Endothelial cell of hepatic sinusoid (primary cell): ENCODE measurements at regions not wholly inside any gene's neighbourhood (a gene's known extent, or its start where the extent isn't known, plus 50 kb on each side); places are given as distances from the start of the nearest gene placed in this dataset.
"Not testable (repeated sequence)": the region's sequence is repeated elsewhere in the genome, so short reads cannot be mapped to it uniquely, and the experiment has no call there.

ENCODE experiments used
- in situ Hi-C: cut with HindIII; loops from 2 replicates; pipeline ENCODE4 v1.10.0; 2017; ENCODE audit warnings: low sequenced_read_pairs

DNA sequence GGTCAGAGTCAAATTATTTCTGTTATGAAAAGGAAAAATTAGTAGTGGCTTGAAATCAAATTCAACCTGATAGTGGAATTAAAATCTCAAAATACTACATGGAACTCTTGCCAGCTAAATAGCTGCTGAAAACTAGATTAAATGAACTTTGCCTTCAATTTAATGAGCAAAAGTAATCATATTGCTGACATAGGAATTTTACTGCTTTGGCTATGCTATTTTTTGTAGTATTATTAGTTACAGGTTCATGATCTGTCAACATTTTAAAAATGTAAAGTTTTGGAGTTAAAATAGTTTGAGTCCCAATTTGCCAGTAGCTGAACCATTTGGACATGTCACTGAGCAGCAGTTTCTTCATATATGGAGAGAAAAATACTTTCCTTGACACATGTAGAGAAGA, 81.4 kb downstream of the RERGL start:
- in situ Hi-C loops: no loop called here

- in situ Hi-C loops: no loop called here
Measured at GRCh38 chr12:17999174-17999801, 90.7 kb downstream of the RERGL start.

GRCh38 chr12:17992002-17992656, 97.9 kb downstream of the RERGL start:
- in situ Hi-C loops: no loop called here

DNA sequence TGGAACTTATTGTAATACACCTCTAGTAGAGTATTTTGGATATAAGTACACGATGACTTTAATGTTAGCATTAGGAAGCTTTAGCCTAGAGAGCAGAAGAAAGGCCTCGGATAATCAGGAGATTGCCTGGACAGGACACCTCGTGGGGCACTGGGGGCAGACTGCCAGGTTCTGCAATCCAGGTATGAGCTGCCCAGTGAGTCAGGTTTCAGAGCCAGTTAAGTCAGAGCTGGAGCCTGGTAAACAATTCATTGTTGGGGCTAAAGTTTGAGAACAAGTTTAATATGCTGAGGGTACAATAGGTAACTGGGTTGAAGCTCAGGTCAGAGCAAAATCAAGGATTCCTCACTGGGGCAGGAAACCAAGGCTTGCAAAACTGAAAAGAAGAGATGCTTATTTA, 107.4 kb downstream of the RERGL start:
- in situ Hi-C loops: no loop called here

DNA sequence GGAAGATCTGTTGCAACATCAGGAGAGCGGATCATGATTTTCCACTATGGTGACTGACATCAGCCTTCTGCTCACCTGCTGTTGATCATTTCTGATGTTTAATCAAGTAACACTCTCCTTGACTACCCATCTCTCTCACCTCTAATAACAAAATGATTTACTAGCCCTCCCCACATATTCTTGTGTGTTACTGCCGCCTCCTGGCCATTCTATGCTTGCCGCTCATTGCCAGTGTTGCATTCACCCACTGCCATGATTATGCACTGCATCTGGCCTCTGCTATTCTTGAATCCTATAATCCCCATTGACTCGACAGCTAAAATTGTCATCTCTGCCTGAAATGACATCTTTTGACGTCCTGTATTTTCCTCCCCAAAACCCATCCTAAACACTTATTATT, 113.8 kb downstream of the RERGL start:
- in situ Hi-C loops: loop anchor here (5.0 kb wide), 1 partner anchor 56 kb away; no protein-coding TSS in a partner anchor

GRCh38 chr12:17975763-17976162, 114.2 kb downstream of the RERGL start:
- in situ Hi-C loops: loop anchor here (5.0 kb wide), 1 partner anchor 57 kb away; no protein-coding TSS in a partner anchor

DNA sequence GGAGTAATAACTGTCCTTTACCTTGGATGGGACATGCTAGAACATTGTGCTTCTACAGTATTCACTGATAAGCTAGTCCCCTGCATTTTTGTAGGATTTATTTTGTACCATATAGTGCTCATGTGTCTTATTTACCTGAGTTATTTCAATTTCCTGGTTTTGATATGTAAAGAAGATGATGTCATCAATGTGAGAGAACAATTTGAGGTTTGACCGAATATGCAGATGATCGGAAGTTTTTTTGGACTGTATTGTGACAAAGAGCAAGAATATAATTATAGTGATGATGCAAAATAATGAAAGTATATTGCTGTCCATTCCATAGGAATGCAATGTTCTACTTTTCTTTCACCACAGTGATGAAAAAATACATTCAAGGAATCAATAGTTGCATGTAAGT, 114.8 kb downstream of the RERGL start:
- in situ Hi-C loops: loop anchor here (5.0 kb wide), 1 partner anchor 57 kb away; no protein-coding TSS in a partner anchor

DNA sequence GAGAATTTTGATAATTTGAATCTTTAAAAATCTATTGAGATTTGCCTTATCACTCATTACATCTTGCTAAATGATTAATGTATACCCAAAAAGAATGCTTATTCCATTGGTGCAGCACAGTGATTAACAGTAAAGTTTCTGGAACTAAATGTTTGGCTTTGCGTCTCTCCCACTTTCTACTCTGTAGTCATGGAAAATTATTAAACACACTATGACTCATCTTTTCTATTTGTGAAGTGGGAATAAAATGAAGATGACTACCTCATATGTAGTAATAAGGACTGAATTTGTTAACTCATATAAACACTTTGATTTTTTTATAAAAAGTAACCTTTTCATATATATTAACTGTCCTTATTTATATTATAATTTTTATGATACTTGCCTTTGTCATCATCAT, 118.1 kb downstream of the RERGL start:
- in situ Hi-C loops: no loop called here

DNA sequence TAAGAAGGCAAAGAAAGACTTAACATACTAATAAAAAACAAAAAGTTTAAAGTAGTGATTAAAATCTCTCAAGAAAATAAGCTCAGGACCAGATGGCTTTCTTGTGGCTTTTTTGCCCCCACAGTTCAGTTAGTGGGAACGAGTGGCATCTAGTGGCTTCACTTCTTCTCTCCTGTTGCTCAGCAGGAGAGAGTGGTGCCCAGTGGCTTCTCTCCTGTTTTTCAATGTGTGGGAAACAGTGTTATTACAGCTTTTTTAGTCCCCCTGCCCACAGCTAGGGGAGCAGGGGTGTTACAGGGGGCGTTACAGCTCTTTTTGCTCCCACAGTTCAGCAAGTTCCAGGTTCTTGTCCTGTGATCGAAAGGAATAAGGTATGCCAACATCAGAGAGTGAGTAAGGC, 135.2 kb downstream of the RERGL start:
- in situ Hi-C loops: no loop called here

DNA sequence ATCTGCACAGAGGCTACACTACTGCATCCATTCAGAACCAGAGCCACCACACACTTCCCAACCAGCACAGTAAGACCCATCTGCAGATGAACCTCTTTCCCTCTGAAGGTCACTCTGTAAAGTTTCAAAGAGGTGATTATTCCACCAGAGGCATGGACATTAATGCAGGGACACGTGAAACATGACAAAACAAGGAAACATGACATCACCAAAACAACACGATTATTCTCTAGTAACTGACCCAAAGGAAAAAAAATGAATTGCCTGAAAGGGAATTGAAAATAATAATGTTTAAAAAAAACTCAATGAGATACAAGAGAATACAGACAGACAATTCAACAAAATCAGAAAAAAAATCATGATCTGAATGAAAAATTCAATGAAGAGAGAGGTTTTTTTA, 139.1 kb downstream of the RERGL start:
- in situ Hi-C loops: no loop called here

- in situ Hi-C loops: no loop called here
Measured at GRCh38 chr12:17949558-17950141, 140.3 kb downstream of the RERGL start.

DNA sequence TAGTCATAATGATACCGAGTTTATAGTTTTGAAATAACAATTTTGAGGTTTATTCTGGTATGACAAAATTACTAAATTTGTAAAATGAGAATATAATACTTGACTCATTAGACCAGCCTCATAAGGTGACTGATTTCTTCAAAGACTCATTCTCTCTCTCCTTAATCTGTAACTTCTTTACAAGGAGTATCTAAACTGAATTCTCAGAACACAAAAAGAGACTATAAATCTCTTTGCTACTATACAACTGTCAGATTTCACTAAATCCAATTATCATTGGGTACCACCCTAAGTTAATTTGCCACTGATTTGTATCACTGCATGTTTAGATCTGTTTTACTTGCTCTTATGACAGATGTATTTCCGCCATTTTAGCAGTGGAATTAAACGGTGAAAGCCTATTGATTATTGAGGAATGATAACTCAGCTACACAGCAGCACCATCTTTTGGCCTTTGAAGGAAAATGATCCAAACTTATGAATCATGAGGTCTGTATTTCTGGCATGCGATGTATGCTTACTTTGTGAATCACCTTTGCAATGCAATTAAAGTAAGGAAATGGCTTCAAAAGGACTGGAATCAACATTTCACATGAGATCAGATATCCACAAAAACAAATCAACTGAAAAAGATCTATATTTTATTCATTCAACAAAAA, 161.2 kb downstream of the RERGL start:
- in situ Hi-C loops: no loop called here

DNA sequence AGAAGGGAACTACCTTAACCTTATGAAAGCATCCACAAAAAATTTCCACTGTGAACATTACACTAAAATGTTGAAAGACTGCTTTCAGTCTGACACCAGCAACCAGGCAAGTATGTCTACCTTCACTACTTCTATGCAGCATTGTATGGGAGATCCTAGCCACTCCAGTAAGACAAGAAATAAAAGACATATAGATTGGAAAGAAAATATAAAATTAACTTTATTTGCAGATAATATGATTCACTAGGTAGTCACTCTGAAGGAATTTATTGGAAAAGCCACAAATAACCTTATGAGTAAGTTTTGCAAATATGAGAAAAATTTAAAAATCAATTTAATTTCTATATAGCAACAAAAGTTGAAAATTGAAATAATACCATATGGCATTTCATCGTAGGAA, 172.0 kb downstream of the RERGL start:
- in situ Hi-C loops: no loop called here

GRCh38 chr12:17884581-17884980, 205.4 kb downstream of the RERGL start:
- in situ Hi-C loops: no loop called here

DNA sequence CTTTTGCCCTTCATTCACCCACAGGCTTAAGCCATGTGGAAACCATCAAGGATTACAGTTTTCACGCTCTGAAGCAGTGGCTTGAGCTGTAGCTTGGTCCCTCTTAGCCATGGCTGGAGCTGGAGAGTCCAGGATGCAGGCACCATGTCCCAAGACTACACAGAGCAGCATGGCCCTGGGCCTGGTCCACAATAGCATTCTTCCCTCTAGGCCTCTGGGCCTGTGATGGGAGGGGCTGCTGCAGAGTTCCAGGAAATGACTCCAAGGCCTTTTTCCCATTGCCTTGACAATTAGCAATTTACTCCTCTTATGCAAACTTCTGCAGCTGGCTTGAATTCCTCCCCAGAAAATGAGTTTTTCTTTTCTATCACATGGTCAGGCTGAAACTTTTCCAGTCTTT, 211.3 kb downstream of the RERGL start:
- in situ Hi-C loops: no loop called here

DNA sequence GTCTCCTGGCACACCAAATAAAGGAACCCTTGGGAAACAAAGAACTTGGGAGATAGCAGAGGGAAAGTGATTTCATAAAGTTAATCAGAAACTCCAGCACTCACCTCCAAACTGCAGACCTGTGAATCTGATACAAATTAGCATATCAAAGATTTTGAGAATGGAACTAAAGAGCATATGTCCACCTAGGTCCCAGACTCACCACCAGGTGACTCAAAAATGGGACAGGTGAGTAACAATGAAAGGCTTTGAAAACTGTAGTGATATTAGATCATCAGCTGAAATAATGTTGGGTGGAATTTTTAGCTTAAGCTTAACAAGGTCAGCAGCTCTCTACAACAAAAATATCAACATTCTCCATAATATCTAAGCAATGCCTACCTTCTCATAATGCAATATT, 214.8 kb downstream of the RERGL start:
- in situ Hi-C loops: no loop called here

GRCh38 chr12:17866802-17867201, 223.2 kb downstream of the RERGL start:
- in situ Hi-C loops: no loop called here

- in situ Hi-C loops: not testable (repeated sequence)
Measured at GRCh38 chr12:17855548-17855947, 234.4 kb downstream of the RERGL start.

- in situ Hi-C loops: no loop called here
Measured at GRCh38 chr12:17853054-17853453, 236.9 kb downstream of the RERGL start.

DNA sequence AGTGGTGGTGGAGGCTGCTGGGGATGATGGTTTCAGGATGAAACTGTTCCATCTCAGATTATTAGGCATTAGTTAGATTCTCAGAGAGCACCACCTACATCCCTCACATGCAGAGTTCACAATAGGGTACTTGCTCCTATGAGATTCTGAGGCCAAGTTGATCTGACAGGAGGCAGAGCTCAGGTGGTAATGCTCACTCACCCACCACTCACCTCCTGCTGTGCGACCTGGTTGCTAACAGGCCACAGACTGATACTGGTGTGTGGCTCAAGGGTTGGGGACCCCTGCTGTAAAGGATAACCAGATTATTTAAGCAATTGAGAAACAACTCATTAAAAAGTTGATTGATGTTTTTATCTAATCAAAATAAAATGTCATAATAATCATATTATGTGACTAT, 248.5 kb downstream of the RERGL start:
- in situ Hi-C loops: no loop called here

DNA sequence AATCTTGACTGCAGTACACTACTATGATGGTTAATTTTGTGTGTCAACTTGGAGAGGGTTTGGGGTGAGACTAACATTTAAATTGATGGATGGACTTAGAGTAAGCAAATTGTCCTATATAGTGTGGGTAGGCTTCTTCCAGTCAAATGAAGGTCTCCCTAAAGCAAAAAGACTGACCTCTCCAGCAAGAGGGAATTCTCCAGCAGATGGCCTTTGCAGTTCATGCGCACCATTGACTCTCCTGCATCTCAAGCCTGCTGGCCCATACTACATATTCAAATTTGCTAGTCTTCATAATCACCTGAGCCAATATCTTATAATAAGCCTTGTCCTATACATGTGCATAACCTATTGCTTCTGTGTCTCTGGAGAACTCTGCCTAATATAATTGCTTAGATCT, 260.2 kb downstream of the RERGL start:
- in situ Hi-C loops: no loop called here

- in situ Hi-C loops: no loop called here
Measured at GRCh38 chr12:17818931-17819330, 271.1 kb downstream of the RERGL start.
